T-cell (primary cell): ENCODE measurements at regions not wholly inside any gene's neighbourhood (a gene's known extent, or its start where the extent isn't known, plus 50 kb on each side); places are given as distances from the start of the nearest gene placed in this dataset.

Source experiments
- ATAC-seq, 4 experiments: fragments of 200-7000 bp in 3 of 4; fragments of 150-1000 bp in 1 of 4; cut with Tn5 transposase; replicated peaks in 1 of 4; 1 replicate in 3 of 4; 2 replicates in 1 of 4; pipeline ENCODE4 v1.10.0; 2021; ENCODE audit warnings: moderate library complexity in 3 of 4, mild to moderate bottlenecking in 2 of 4, moderate number of reproducible peaks in 1 of 4
- CTCF ChIA-PET, 2 donors: fragments of 300-600 bp; sonication (Branson Sonifier 250); formaldehyde crosslinking; loops; one replicate each; lab custom pipeline; 2022; ENCODE audit warnings: antibody characterized with exemption in 2 of 2; lab: Charles Lee
- POLR2A ChIA-PET, 2 donors: fragments of 300-600 bp; sonication (Branson Sonifier 250); formaldehyde crosslinking; loops; one replicate each; lab custom pipeline; 2022; ENCODE audit warnings: antibody characterized with exemption in 2 of 2; lab: Charles Lee
- DNase-seq, 35 experiments: peaks; one replicate each; pipeline versions ENCODE4 v3.0.0 to v3.0.0-alpha.2; 2013 to 2023
- H3K27ac ChIP-seq: one replicate; pipeline ENCODE4 v1.5.1; 2013; ENCODE audit warnings: low read length
- H3K27me3 ChIP-seq, 2 experiments: replicated peaks in 1 of 2; 1 replicate in 1 of 2; 2 replicates in 1 of 2; pipeline versions ENCODE4 v1.6.1 to v1.7.0; 2013; ENCODE audit warnings: low read length in 1 of 2, mixed read lengths in 1 of 2; ENCODE audit not compliant: control insufficient read depth in 2 of 2, insufficient read depth in 2 of 2; ENCODE audit errors: extremely low read depth in 1 of 2
- H3K36me3 ChIP-seq, 2 donors: 1 replicate in 1 of 2; 2 replicates in 1 of 2; pipeline versions ENCODE4 v1.6.1 to v1.7.0; 2013; ENCODE audit warnings: low read length in 1 of 2; ENCODE audit not compliant: control insufficient read depth in 2 of 2, insufficient read depth in 1 of 2; ENCODE audit errors: extremely low read depth in 1 of 2
- H3K4me1 ChIP-seq, 2 experiments: 1 replicate in 1 of 2; 2 replicates in 1 of 2; pipeline versions ENCODE4 v1.6.1 to v1.7.0; 2013; ENCODE audit warnings: low read length in 2 of 2, mixed read lengths in 1 of 2; ENCODE audit not compliant: insufficient read depth in 2 of 2, control insufficient read depth in 1 of 2; ENCODE audit errors: extremely low read depth in 1 of 2
- H3K4me3 ChIP-seq, 2 donors: 1 replicate in 1 of 2; 2 replicates in 1 of 2; pipeline versions ENCODE4 v1.5.1 to v1.7.0; 2013; ENCODE audit warnings: mild to moderate bottlenecking in 2 of 2, low read length in 1 of 2, moderate library complexity in 1 of 2; ENCODE audit not compliant: control insufficient read depth in 1 of 2; ENCODE audit errors: extremely low read depth in 1 of 2
- H3K9me3 ChIP-seq: 2 replicates; pipeline ENCODE4 v1.7.0; 2013
- H3K27ac Mint-ChIP-seq, 2 donors: one replicate each; pipeline ENCODE4 v1.8.0; 2020 to 2021; ENCODE audit warnings: mild to moderate bottlenecking in 2 of 2, mixed read lengths in 2 of 2
- H3K27me3 Mint-ChIP-seq, 2 donors: one replicate each; pipeline ENCODE4 v1.8.0; 2021 to 2022; ENCODE audit warnings: mixed read lengths in 2 of 2
- H3K36me3 Mint-ChIP-seq: one replicate; pipeline ENCODE4 v1.8.0; 2021; ENCODE audit warnings: mixed read lengths
- H3K4me1 Mint-ChIP-seq, 3 donors: one replicate each; pipeline ENCODE4 v1.8.0; 2020 to 2022; ENCODE audit warnings: mixed read lengths in 3 of 3, mild to moderate bottlenecking in 1 of 3
- H3K4me3 Mint-ChIP-seq, 3 donors: one replicate each; pipeline ENCODE4 v1.8.0; 2020 to 2022; ENCODE audit warnings: mild to moderate bottlenecking in 3 of 3, mixed read lengths in 3 of 3, moderate library complexity in 3 of 3
- H3K9me3 Mint-ChIP-seq, 3 donors: one replicate each; pipeline ENCODE4 v1.8.0; 2020 to 2022; ENCODE audit warnings: mixed read lengths in 3 of 3
- WGBS: methylation state at CpG from one replicate; pipeline ENCODE4 v1.1.5; 2013; ENCODE audit warnings: missing lambda C conversion rate; ENCODE audit not compliant: insufficient coverage; 5-methylcytosine and 5-hydroxymethylcytosine counted together

GRCh38 chr12:132385923-132386751 lies 56.7 kb upstream of the GALNT9 start:
- DNase-seq: no peak
- Histone ChIP-seq H3K4me3 (no peak overlapping the region), H3K27me3 (peaks cover 5 to 42% of the 10 kb centered on the region in 2 experiments), H3K9me3 (no peaks in the 10 kb centered on the region), H3K4me1 (no peaks in the 10 kb centered on the region), H3K27ac (no peak overlapping the region), H3K36me3 (no peaks in the 10 kb centered on the region)
- H3K36me3 Mint-ChIP-seq: no peaks in the 10 kb centered on the region
- ChIA-PET CTCF (no interaction called here), POLR2A (no interaction called here)
- WGBS: 63% methylated on average over 32 of the region's 36 CpGs
- no peak for ATAC-seq
- H3K4me3 Mint-ChIP-seq: no peak overlapping the region
- H3K27me3 Mint-ChIP-seq: peaks cover 19 to 25% of the 10 kb centered on the region in 2 donors
- no peak overlapping the region for H3K27ac Mint-ChIP-seq
- no peaks in the 10 kb centered on the region for H3K4me1 Mint-ChIP-seq
- H3K9me3 Mint-ChIP-seq: no peaks in the 10 kb centered on the region

GRCh38 chr12:132384916-132385774 lies 55.8 kb upstream of the GALNT9 start:
- 76% methylated on average over 18 of the region's 25 CpGs for WGBS
- Histone ChIP-seq H3K4me1 (no peaks in the 10 kb centered on the region), H3K27ac (no peak overlapping the region), H3K36me3 (no peaks in the 10 kb centered on the region), H3K9me3 (no peaks in the 10 kb centered on the region), H3K27me3 (peaks cover 7 to 45% of the 10 kb centered on the region in 2 experiments), H3K4me3 (no peak overlapping the region)
- no peaks in the 10 kb centered on the region for H3K9me3 Mint-ChIP-seq
- peaks cover 16 to 25% of the 10 kb centered on the region in 2 donors for H3K27me3 Mint-ChIP-seq
- no peaks in the 10 kb centered on the region for H3K36me3 Mint-ChIP-seq
- POLR2A ChIA-PET: no interaction called here
- no peaks in the 10 kb centered on the region for H3K4me1 Mint-ChIP-seq
- DNase-seq (no peak), ATAC-seq (no peak)
- H3K27ac Mint-ChIP-seq: no peak overlapping the region
- H3K4me3 Mint-ChIP-seq: no peak overlapping the region
- CTCF ChIA-PET: no interaction called here

DNA sequence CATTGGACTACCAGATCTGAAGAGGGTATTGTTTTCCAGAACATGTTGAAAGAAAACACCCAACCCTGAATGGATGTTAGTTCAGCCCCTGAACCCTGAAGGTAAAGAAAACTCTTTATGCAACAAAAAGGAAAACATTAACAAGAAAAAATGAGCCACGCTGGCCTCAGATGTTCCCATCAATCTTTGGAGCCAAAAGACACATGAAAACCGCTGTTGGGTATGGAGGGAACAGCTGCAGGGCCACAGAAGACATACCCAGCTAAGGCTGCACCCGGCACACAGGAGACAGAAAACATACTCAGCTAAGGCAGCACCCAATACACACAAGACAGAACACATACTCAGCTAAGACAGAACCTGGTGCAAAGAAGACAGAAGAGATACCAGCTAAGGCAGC lies 51.3 kb upstream of the GALNT9 start:
- no peak overlapping the region for H3K27ac Mint-ChIP-seq
- Histone ChIP-seq H3K4me3 (no peak overlapping the region), H3K4me1 (no peaks in the 10 kb centered on the region), H3K36me3 (no peaks in the 10 kb centered on the region), H3K27me3 (peaks cover 11 to 41% of the 10 kb centered on the region in 2 experiments), H3K9me3 (no peaks in the 10 kb centered on the region), H3K27ac (no peak overlapping the region)
- ChIA-PET CTCF (no interaction called here), POLR2A (no interaction called here)
- no peaks in the 10 kb centered on the region for H3K9me3 Mint-ChIP-seq
- H3K27me3 Mint-ChIP-seq: peaks cover 18 to 31% of the 10 kb centered on the region in 2 donors
- H3K36me3 Mint-ChIP-seq: no peaks in the 10 kb centered on the region
- ATAC-seq: no peak
- DNase-seq: no peak
- peaks cover 0 to 12% (median 0%) of the 10 kb centered on the region in 3 donors for H3K4me1 Mint-ChIP-seq
- no peak overlapping the region for H3K4me3 Mint-ChIP-seq
- 57% methylated on average over 1 of the region's 3 CpGs for WGBS

DNA sequence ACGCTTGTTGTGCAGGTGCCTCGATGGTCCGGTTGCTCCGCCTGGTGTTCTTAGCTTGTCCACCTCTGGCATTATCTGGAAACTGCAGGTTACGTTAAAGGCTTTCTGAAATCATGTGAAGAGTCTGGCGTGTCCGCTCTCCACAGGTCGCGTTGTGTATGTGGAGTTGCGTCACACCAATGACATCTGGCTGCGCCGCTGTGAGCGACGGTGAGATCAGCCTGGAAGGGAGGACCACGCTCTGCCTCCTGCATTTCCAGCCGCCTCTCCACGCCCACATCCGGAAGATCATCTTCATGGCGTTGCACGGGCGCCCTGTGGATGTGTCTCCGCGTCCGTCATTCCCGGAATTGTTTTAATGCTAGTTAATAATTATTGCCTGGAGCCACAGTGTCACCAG lies 50.6 kb upstream of the GALNT9 start:
- DNase-seq (no peak), ATAC-seq (no peak)
- H3K27ac Mint-ChIP-seq: peak overlapping the region in 1 of 2 donors; percentile 13
- POLR2A ChIA-PET: no interaction called here
- H3K36me3 ChIP-seq: no peaks in the 10 kb centered on the region
- CTCF ChIA-PET: no interaction called here
- peaks cover 6 to 47% of the 10 kb centered on the region in 2 experiments for H3K27me3 ChIP-seq
- no peaks in the 10 kb centered on the region for H3K36me3 Mint-ChIP-seq
- H3K27ac ChIP-seq: no peak overlapping the region
- H3K9me3 Mint-ChIP-seq: no peaks in the 10 kb centered on the region
- H3K4me1 Mint-ChIP-seq: peaks cover 0 to 12% (median 0%) of the 10 kb centered on the region in 3 donors
- no peaks in the 10 kb centered on the region for H3K9me3 ChIP-seq
- no peak overlapping the region for H3K4me3 Mint-ChIP-seq
- WGBS: 87% methylated on average over 15 of the region's 25 CpGs
- H3K4me1 ChIP-seq: no peaks in the 10 kb centered on the region
- H3K4me3 ChIP-seq: no peak overlapping the region
- H3K27me3 Mint-ChIP-seq: peaks cover 18 to 36% of the 10 kb centered on the region in 2 donors

- POLR2A ChIA-PET: no interaction called here
Observed at GRCh38 chr12:132379576-132379975, 50.2 kb upstream of the GALNT9 start.

More at GRCh38 chr12:132379576-132379975, 50.2 kb upstream of the GALNT9 start:
- H3K27me3 ChIP-seq: peaks cover 6 to 49% of the 10 kb centered on the region in 2 experiments
- Mint-ChIP-seq H3K9me3 (no peaks in the 10 kb centered on the region), H3K4me1 (peaks cover 0 to 12% (median 0%) of the 10 kb centered on the region in 3 donors), H3K4me3 (no peak overlapping the region), H3K27me3 (peaks cover 19 to 40% of the 10 kb centered on the region in 2 donors), H3K27ac (no peak overlapping the region), H3K36me3 (no peaks in the 10 kb centered on the region)
- WGBS: 81% methylated on average over 24 of the region's 24 CpGs
- H3K27ac ChIP-seq: no peak overlapping the region
- H3K4me1 ChIP-seq: no peaks in the 10 kb centered on the region
- H3K9me3 ChIP-seq: no peaks in the 10 kb centered on the region
- ATAC-seq (no peak), DNase-seq (no peak)
- CTCF ChIA-PET: no interaction called here
- no peaks in the 10 kb centered on the region for H3K36me3 ChIP-seq
- H3K4me3 ChIP-seq: no peak overlapping the region
